ENCODE measurements at regions not wholly inside any gene's neighbourhood (a gene's known extent, or its start where the extent isn't known, plus 50 kb on each side); places are given as distances from the start of the nearest gene placed in this dataset.

- no peaks in the 10 kb centered on the region for H3K4me1 ChIP-seq
- H3K27ac ChIP-seq: no peak overlapping the region
- no peaks in the 10 kb centered on the region for H3K9me3 ChIP-seq
- no peak for DNase-seq (ENCODE audit: low spot score)
- TF ChIP-seq CTCF (IDR thresholded peaks at IDR 0.05): no peak
- H3K27me3 ChIP-seq: no peaks in the 10 kb centered on the region
- no peaks in the 10 kb centered on the region for H3K36me3 ChIP-seq
- no peak overlapping the region for H3K4me3 ChIP-seq
These were observed 451.5 kb downstream of the TOX3 start for GRCh38 chr16:52095471-52095870.

GRCh38 chr16:52092126-52092525, 454.8 kb downstream of the TOX3 start:
- TF ChIP-seq CTCF (IDR thresholded peaks at IDR 0.05): no peak
- no peak overlapping the region for H3K4me3 ChIP-seq

GRCh38 chr16:52090080-52090479, 456.9 kb downstream of the TOX3 start:
- Histone ChIP-seq H3K9me3 (no peaks in the 10 kb centered on the region), H3K4me3 (no peak overlapping the region), H3K4me1 (no peaks in the 10 kb centered on the region), H3K36me3 (no peaks in the 10 kb centered on the region), H3K27me3 (no peaks in the 10 kb centered on the region), H3K27ac (no peak overlapping the region)
- no peak for TF ChIP-seq CTCF (IDR thresholded peaks at IDR 0.05)
- DNase-seq (ENCODE audit: low spot score): no peak

More at GRCh38 chr16:52092126-52092525, 454.8 kb downstream of the TOX3 start:
- H3K9me3 ChIP-seq: no peaks in the 10 kb centered on the region
- H3K4me1 ChIP-seq: no peaks in the 10 kb centered on the region
- no peaks in the 10 kb centered on the region for H3K27me3 ChIP-seq
- H3K27ac ChIP-seq: no peak overlapping the region
- H3K36me3 ChIP-seq: no peaks in the 10 kb centered on the region
- no peak for DNase-seq (ENCODE audit: low spot score)

- no peak overlapping the region for H3K27ac ChIP-seq
- DNase-seq (ENCODE audit: low spot score): no peak
- H3K4me1 ChIP-seq: no peaks in the 10 kb centered on the region
- no peaks in the 10 kb centered on the region for H3K9me3 ChIP-seq
- no peaks in the 10 kb centered on the region for H3K36me3 ChIP-seq
- no peak overlapping the region for H3K4me3 ChIP-seq
- TF ChIP-seq CTCF (IDR thresholded peaks at IDR 0.05): no peak
- H3K27me3 ChIP-seq: no peaks in the 10 kb centered on the region
These were observed 457.5 kb downstream of the TOX3 start for GRCh38 chr16:52089476-52089875.

GRCh38 chr16:52086901-52087300, 460.0 kb downstream of the TOX3 start:
- DNase-seq (ENCODE audit: low spot score): no peak

More at GRCh38 chr16:52086901-52087300, 460.0 kb downstream of the TOX3 start:
- H3K27ac ChIP-seq: no peak overlapping the region
- no peak for TF ChIP-seq CTCF (IDR thresholded peaks at IDR 0.05)
- H3K4me1 ChIP-seq: no peaks in the 10 kb centered on the region
- H3K27me3 ChIP-seq: no peaks in the 10 kb centered on the region
- no peaks in the 10 kb centered on the region for H3K9me3 ChIP-seq
- no peak overlapping the region for H3K4me3 ChIP-seq
- no peaks in the 10 kb centered on the region for H3K36me3 ChIP-seq
